Bronchial epithelial cell (primary cell): ENCODE measurements at regions not wholly inside any gene's neighbourhood (a gene's known extent, or its start where the extent isn't known, plus 50 kb on each side); places are given as distances from the start of the nearest gene placed in this dataset.

Experiments
- DNase-seq: peaks from one replicate; pipeline ENCODE4 v3.0.0-alpha.2; 2010; ENCODE audit warnings: low read depth
- FAIRE-seq: peaks from 2 replicates; lab custom pipeline; 2011; peaks lifted over from hg19 to GRCh38; lab: Jason Lieb, UNC
- H3K27me3 ChIP-seq: 2 replicates; pipeline ENCODE4 v1.5.1; 2011; ENCODE audit warnings: low read length; ENCODE audit not compliant: control insufficient read depth, insufficient read depth
- H3K36me3 ChIP-seq: 2 replicates; pipeline ENCODE4 v1.5.1; 2011; ENCODE audit warnings: low read length; ENCODE audit not compliant: control insufficient read depth, insufficient read depth
- H3K4me3 ChIP-seq: 2 replicates; pipeline ENCODE4 v1.5.1; 2011; ENCODE audit warnings: mild to moderate bottlenecking, low read depth, low read length, control low read depth
- CTCF ChIP-seq: IDR thresholded peaks from 2 replicates; pipeline ENCODE4 v1.5.1; 2011; ENCODE audit warnings: mild to moderate bottlenecking, moderate library complexity, low read length, control low read depth, inconsistent platforms; ENCODE audit not compliant: insufficient read depth, severe bottlenecking

GRCh38 chr11:96713301-96713700 lies 323.5 kb downstream of the JRKL start:
- no peak for DNase-seq
- Histone ChIP-seq H3K4me3 (no peak overlapping the region), H3K36me3 (no peaks in the 10 kb centered on the region), H3K27me3 (no peaks in the 10 kb centered on the region)
- FAIRE-seq = no peak
- no peak for TF ChIP-seq CTCF

- Histone ChIP-seq H3K36me3 (no peaks in the 10 kb centered on the region), H3K27me3 (no peaks in the 10 kb centered on the region), H3K4me3 (no peak overlapping the region)
- DNase-seq (no peak), FAIRE-seq (no peak)
- no peak for TF ChIP-seq CTCF
Observed at GRCh38 chr11:96714689-96715088, 324.9 kb downstream of the JRKL start.

DNA sequence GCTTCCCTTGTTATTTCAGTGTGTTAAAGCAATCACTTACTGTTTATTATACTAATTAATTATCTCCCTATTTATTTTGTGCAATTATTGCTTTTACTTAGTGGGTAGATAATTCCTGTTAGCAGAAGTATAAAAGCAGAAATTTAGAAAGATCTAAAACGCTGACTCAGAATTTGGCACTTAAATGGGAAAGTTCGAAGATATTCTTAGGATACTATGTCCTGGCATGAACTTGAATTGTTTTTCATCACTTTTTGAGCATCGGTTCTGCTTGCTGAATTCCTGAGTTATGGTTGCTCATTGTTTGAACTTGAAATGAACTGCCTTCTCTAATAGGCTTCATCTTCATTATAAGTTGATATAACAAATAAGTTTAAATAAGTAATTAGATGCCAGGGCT lies 325.4 kb downstream of the JRKL start:
- Histone ChIP-seq H3K4me3 (no peak overlapping the region), H3K27me3 (no peaks in the 10 kb centered on the region), H3K36me3 (no peaks in the 10 kb centered on the region)
- DNase-seq (peak; percentile 26), FAIRE-seq (no peak)
- no peak for TF ChIP-seq CTCF

- H3K36me3 ChIP-seq = no peaks in the 10 kb centered on the region
- no peak for TF ChIP-seq CTCF
- no peak overlapping the region for H3K4me3 ChIP-seq
- no peaks in the 10 kb centered on the region for H3K27me3 ChIP-seq
- FAIRE-seq (no peak), DNase-seq (no peak)
Observed at GRCh38 chr11:96736601-96737000, 346.8 kb downstream of the JRKL start.

DNA sequence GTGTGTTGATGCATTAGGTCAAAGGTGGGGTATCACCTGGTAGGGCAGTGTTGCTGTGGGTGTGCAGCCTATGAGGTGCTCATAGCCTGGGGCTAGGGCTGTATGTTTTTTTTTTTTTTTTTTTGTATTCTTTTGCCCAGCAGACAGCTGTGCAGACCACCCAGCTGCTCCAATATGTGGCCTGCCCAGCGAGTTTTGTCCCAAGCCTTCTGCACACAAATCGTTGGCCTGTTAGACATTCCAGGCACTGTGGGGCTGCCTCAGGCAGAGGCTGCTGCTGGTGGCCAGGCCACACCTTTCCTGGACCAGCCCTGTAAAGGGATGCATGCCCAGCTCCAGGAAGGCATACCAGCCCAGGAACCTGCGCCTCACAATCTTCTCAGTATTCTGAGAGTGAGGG lies 348.5 kb downstream of the JRKL start:
- TF ChIP-seq CTCF = no peak
- DNase-seq = no peak

DNA sequence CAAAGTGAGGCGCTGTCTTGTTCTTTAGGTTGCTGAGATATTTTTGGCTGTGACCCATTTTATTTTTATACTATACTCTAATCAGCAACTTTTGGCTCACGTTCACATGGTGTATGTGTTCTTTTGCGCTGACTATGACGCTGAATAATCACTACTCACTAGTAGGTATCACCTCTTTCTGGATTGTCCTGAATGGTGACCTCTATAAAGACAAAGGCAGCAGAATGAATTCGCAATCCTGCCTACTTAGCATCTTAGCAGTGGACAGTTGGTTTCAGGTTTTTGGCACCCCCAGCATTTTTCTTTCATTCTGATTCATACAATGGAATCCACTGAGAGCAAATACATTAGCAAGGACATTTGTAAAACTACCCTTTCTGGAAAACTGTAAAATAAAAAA lies 351.3 kb downstream of the JRKL start:
- DNase-seq (no peak), FAIRE-seq (no peak)
- Histone ChIP-seq H3K4me3 (no peak overlapping the region), H3K36me3 (no peaks in the 10 kb centered on the region), H3K27me3 (no peaks in the 10 kb centered on the region)
- TF ChIP-seq CTCF = no peak

More for the DNA sequence above, 348.5 kb downstream of the JRKL start:
- no peaks in the 10 kb centered on the region for H3K27me3 ChIP-seq
- FAIRE-seq = no peak
- no peak overlapping the region for H3K4me3 ChIP-seq
- H3K36me3 ChIP-seq = no peaks in the 10 kb centered on the region
